Retinal pigment epithelial cell (primary cell): ENCODE measurements at regions not wholly inside any gene's neighbourhood (a gene's known extent, or its start where the extent isn't known, plus 50 kb on each side); places are given as distances from the start of the nearest gene placed in this dataset.

Experiments used
- DNase-seq: peaks from one replicate; pipeline ENCODE4 v3.0.0-alpha.2; 2010; ENCODE audit warnings: low read depth
- H3K4me3 ChIP-seq: 2 replicates; pipeline ENCODE4 v1.5.1; 2011; ENCODE audit warnings: mild to moderate bottlenecking, low read length, control low read depth, moderate library complexity
- CTCF ChIP-seq: conservative IDR thresholded peaks from 2 replicates; pipeline ENCODE4 v1.5.1; 2011; ENCODE audit warnings: low read depth, low read length, control low read depth, inconsistent platforms

DNA sequence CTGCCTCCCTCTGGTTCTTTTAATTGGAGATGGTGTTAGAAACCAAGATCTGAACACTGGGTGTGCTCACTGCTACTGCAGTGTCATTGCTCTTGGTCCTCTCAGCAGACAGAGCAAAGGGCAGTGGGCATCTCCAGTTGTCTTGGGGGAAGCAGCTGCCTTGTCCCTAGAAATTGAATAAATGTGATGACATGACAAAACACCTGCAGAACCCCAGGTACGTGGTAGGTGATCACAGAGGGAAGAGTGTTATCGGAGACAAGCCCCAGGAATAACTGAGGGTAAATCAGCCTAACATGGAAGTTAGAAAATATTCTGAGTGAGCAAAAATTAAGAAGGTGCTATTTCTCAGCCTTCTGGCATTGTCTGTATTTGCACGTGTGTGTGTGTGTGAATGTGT, 311.9 kb upstream of the HDAC4 start:
- no peak for TF ChIP-seq CTCF
- no peak overlapping the region for H3K4me3 ChIP-seq
- no peak for DNase-seq

DNA sequence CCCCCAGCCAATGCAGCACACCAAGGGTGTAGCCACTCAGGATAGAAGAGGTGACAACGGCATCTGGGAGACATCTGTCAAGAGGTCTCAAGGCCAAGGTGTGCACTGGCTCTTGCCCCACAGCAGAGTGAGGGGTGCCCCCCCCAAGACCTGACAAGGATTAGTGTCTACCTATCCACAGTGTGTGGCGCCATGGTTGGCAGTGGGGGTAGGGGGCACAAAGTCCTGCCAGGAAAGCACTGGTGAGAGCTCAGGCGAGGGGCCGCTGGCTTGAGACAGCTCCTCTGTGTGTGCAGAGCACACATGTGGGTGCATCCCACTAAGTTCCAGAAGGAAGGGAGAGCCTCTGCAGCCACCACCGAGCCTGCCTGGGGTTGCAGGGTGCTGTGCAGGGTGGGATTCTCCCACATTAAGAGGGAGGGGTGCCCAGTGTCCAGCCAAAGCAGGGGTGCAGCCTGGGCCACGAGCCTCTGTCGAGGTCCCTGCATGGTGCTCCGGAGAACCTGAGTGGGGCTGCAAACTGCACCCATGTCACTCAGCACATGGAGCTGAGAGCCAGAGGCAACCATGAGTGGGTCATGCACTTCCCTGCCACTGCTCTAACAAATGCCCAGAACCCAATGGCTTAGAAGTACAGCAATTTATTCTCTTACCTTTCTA, 311.2 kb upstream of the HDAC4 start:
- no peak for DNase-seq
- no peak overlapping the region for H3K4me3 ChIP-seq
- no peak for TF ChIP-seq CTCF

DNA sequence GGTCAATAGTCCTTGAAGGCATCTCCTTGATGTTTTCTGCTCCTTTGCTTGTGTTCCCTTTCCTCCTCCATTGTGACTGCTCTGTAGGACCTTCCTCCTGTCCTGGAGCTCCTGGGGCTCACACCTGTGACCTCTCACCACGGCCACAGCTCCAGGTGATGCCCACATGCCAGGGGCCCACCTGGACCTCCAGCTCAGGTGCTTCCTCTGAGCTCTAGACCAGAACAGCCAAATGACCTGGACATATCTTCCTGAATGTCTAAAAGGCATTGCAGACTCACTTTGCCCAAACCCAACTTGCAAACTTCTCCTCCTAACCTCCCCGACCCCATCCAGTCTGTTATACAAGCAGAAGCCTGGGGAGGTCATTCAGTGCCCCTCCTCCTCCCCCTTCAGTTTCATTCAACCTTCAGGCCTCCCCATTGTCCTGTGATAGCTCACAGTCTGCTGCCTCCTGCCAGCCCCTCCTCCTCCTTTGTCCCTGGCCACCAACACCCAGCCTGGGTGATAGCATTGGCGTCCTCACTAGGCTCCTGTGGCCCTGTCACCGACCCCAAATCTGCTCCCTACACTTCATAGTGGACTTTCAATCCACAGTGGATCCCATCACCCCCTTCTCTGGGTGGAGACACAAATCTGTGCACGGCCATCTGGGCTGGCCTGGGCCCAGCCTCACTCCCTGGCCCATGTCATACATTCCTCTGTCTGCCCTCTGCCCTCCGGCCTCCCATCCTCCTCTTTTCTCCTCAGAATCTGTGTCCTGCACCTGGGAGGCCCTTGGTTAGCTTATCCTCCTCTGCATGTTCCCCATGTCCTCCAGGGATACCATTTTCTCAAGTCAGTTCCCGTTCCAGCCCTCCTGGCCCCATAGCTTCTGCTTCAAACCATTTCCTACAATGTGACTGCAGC, 310.4 kb upstream of the HDAC4 start:
- no peak overlapping the region for H3K4me3 ChIP-seq
- TF ChIP-seq CTCF = no peak
- no peak for DNase-seq

GRCh38 chr2:239706367-239706766, 305.5 kb upstream of the HDAC4 start:
- no peak for TF ChIP-seq CTCF
- DNase-seq = no peak

GRCh38 chr2:239704737-239705136, 303.9 kb upstream of the HDAC4 start:
- no peak overlapping the region for H3K4me3 ChIP-seq
- no peak for DNase-seq
- no peak for TF ChIP-seq CTCF

More at GRCh38 chr2:239706367-239706766, 305.5 kb upstream of the HDAC4 start:
- no peak overlapping the region for H3K4me3 ChIP-seq

GRCh38 chr2:239703834-239704233, 303.0 kb upstream of the HDAC4 start:
- no peak overlapping the region for H3K4me3 ChIP-seq
- no peak for TF ChIP-seq CTCF
- no peak for DNase-seq

DNA sequence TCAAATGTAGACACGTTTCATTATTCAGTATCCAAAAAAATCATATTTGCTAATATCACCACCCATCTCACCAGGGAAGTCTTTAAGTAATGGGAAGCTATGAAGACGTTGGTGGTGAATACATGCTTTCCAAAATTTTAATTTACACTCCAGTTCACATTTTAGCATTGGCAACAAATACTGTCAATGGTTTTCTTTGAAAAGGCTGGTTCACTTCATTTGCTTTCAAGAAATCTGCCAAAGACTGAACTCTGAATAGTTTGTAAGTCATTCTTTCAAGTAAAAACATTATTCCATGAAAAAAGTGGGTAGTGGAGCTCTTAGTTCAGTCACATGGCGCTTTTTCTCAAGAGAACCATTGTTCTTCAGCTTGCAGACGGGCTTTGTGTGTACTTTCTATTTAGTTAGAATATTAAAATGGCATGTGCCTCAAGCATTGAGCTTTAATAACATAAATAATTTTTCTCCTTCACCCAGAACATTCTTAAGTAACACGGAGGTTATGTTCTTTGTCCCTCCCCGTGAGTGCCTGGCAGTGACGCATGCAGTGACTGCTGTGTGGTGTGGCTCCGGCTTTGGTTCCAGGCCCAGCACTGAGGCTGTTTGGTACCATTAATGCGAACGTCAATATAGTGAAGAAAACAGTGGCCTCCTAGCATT, 300.0 kb upstream of the HDAC4 start:
- H3K4me3 ChIP-seq = no peak overlapping the region
- DNase-seq = no peak
- no peak for TF ChIP-seq CTCF
